ENCODE measurements at regions not wholly inside any gene's neighbourhood (a gene's known extent, or its start where the extent isn't known, plus 50 kb on each side); places are given as distances from the start of the nearest gene placed in this dataset.

GRCh38 chr2:180141600-180141999, 134.5 kb upstream of the CWC22 start:
- H2BK15ac ChIP-seq (ENCODE audit: low read depth, low read length), result no peak overlapping the region
- dilution Hi-C loops (cut with HindIII; ENCODE audit: low sequenced_read_pairs, unreplicated experiment) (no loop called here), in situ Hi-C loops (cut with MboI; ENCODE audit: low sequenced_read_pairs) (no loop called here), intact Hi-C loops (cut with micrococcal nuclease) (no loop called here)
- no TSS peak for BruUV-seq (replicated peaks)
- no peak for DNase-seq
- H3K4ac ChIP-seq (ENCODE audit: low read depth, low read length), result no peak overlapping the region
- H3K56ac ChIP-seq (ENCODE audit: extremely low read depth, insufficient read depth, low read length), result no peak overlapping the region
- TF ChIP-seq CTCF (conservative IDR thresholded peaks at IDR 0.05; ENCODE audit: low read depth, low read length), result no peak
- no peak for TF ChIP-seq CEBPB (IDR thresholded peaks at IDR 0.05; ENCODE audit: low read depth, low read length)
- no peak for TF ChIP-seq ELK1 (IDR thresholded peaks at IDR 0.05; ENCODE audit: borderline replicate concordance, low read depth, low read length)
- TF ChIP-seq USF2 (IDR thresholded peaks at IDR 0.05; ENCODE audit: low read depth, low read length), result no peak
- no peak for TF ChIP-seq FOS (IDR thresholded peaks at IDR 0.05; ENCODE audit: low read depth, low read length)
- TF ChIP-seq POLR2A (IDR thresholded peaks at IDR 0.05; ENCODE audit: low read depth, low read length), result no peak
- no peak for TF ChIP-seq BHLHE40 (IDR thresholded peaks at IDR 0.05; ENCODE audit: low read depth, low read length)
- TF ChIP-seq NFE2L2 (IDR thresholded peaks at IDR 0.05; ENCODE audit: low read depth, low read length), result no peak
- TF ChIP-seq SMC3 (IDR thresholded peaks at IDR 0.05; ENCODE audit: low read depth, low read length), result no peak
- TF ChIP-seq MAFK (IDR thresholded peaks at IDR 0.05; ENCODE audit: low read depth, low read length), result no peak
- no peak for TF ChIP-seq MAZ (IDR thresholded peaks at IDR 0.05; ENCODE audit: borderline replicate concordance, low read depth, low read length)
- TF ChIP-seq RAD21 (IDR thresholded peaks at IDR 0.05; ENCODE audit: low read length), result no peak
- no peak for TF ChIP-seq CHD1 (IDR thresholded peaks at IDR 0.05; ENCODE audit: low read depth, low read length)
- TF ChIP-seq RFX5 (IDR thresholded peaks at IDR 0.05; ENCODE audit: low read depth, low read length), result no peak
- TF ChIP-seq RCOR1 (IDR thresholded peaks at IDR 0.05; ENCODE audit: insufficient replicate concordance, low read length), result no peak
- no peak for TF ChIP-seq MXI1 (IDR thresholded peaks at IDR 0.05; ENCODE audit: borderline replicate concordance, low read depth, low read length)
- H3K4me1 ChIP-seq (ENCODE audit: control insufficient read depth, insufficient read depth, low read length), result no peaks in the 10 kb centered on the region
- H3K18ac ChIP-seq (ENCODE audit: low read depth, low read length), result no peak overlapping the region
- no peak overlapping the region for H3K14ac ChIP-seq (replicated peaks; ENCODE audit: low read depth, low read length)
- no peaks in the 10 kb centered on the region for H3K9me3 ChIP-seq (ENCODE audit: control insufficient read depth, insufficient read depth, low read length)
- H2BK120ac ChIP-seq (ENCODE audit: low read depth, low read length), result no peak overlapping the region
- no peak overlapping the region for H4K5ac ChIP-seq (ENCODE audit: low read depth, low read length)
- H3K79me1 ChIP-seq (ENCODE audit: low read depth in 1 of 2, low read length in 2 of 2), result no peaks in the 10 kb centered on the region
- CTCF ChIA-PET, result no interaction called here
- no peak overlapping the region for H3K4me3 ChIP-seq (ENCODE audit: insufficient read depth, low read depth, low read length)
- no peak overlapping the region for H4K91ac ChIP-seq (ENCODE audit: insufficient read depth, low read depth, low read length)
- H3K9me1 ChIP-seq (ENCODE audit: insufficient read depth, low read length), result no peaks in the 10 kb centered on the region
- H3K23ac ChIP-seq (ENCODE audit: low read depth, low read length), result no peak overlapping the region
- H3K36me3 ChIP-seq (ENCODE audit: control insufficient read depth, insufficient read depth, low read length), result no peaks in the 10 kb centered on the region
- POLR2A ChIA-PET (ENCODE audit: unreplicated experiment), result no interaction called here
- no peak overlapping the region for H3K9ac ChIP-seq (ENCODE audit: low read depth, low read length)
- no peak overlapping the region for H2AK9ac ChIP-seq (replicated peaks; ENCODE audit: low read depth, low read length, poor library complexity)
- no peak overlapping the region for H4K8ac ChIP-seq (ENCODE audit: low read depth in 2 of 2, low read length in 2 of 2)
- no peak overlapping the region for H3K4me2 ChIP-seq (ENCODE audit: low read depth, low read length)
- H2AK5ac ChIP-seq (ENCODE audit: low read depth, low read length), result no peak overlapping the region
- H3K27ac ChIP-seq (ENCODE audit: insufficient read depth, low read length), result no peak overlapping the region
- no peak overlapping the region for H2BK20ac ChIP-seq (ENCODE audit: low read depth, low read length)
- no peaks in the 10 kb centered on the region for H3K27me3 ChIP-seq (ENCODE audit: control insufficient read depth, insufficient read depth, low read length)
- 83% methylated on average over 1 of the region's 2 CpGs; no CpG with 5 or more reads in 1 of the 2 experiments for WGBS, 2 experiments (ENCODE audit: extremely low coverage in 2 of 2, insufficient read length in 1 of 2)
- no peaks in the 10 kb centered on the region for H4K20me1 ChIP-seq (ENCODE audit: insufficient read depth, low read length)
- no peak for ATAC-seq (ENCODE audit: low read depth)
- no peak overlapping the region for H2BK5ac ChIP-seq (ENCODE audit: low read depth, low read length, poor library complexity, severe bottlenecking)
- no peak overlapping the region for H2AFZ ChIP-seq (replicated peaks; ENCODE audit: low read length, poor library complexity)
